ENCODE measurements at regions not wholly inside any gene's neighbourhood (a gene's known extent, or its start where the extent isn't known, plus 50 kb on each side); places are given as distances from the start of the nearest gene placed in this dataset.

DNA sequence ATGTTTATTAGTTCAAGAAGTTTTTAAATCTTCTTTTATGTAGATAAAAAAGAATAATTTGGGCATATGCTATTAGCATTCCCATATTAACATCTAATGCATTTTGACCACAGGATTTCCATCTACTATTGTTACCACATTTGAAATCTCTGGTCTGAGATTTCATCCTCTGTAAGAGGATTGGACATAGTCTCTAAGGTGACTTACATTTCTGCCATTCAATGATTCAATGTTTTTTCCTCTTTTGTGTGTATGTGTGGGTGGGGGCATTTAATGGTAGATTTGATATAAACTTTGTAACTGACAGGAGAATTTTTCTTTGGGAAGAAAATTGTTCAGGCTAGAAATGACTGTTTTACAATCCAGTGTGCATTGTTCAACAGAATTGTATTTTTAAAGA is 307.3 kb upstream of the RBMS3 start:
- Histone ChIP-seq H3K4me3 (ENCODE audit: insufficient read depth, low read depth, low read length) (no peak overlapping the region), H3K27me3 (ENCODE audit: control insufficient read depth, insufficient read depth, low read length) (no peaks in the 10 kb centered on the region), H3K36me3 (replicated peaks; ENCODE audit: control insufficient read depth, insufficient read depth, low read length) (no peaks in the 10 kb centered on the region)
- no peak for DNase-seq

DNA sequence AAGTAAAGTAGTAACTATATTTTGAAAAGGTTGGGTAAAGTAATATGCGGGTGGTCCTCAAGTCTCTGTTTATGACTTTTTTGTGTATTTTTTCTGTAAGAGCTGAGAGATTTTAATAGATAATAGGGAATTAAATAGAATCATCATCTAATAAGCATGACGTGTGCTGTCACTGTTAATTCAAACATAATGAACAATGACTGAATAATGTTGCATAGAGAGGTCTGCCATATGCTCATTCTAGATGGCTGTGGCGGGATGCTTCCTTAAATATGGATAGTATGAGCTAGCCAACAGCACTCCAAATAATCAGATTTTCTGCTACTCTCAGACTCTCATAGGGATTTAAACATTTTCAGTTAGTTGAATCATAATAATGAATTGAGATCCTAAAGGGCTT is 302.8 kb upstream of the RBMS3 start:
- no peak for DNase-seq
- Histone ChIP-seq H3K27me3 (ENCODE audit: control insufficient read depth, insufficient read depth, low read length) (no peaks in the 10 kb centered on the region), H3K36me3 (replicated peaks; ENCODE audit: control insufficient read depth, insufficient read depth, low read length) (no peaks in the 10 kb centered on the region), H3K4me3 (ENCODE audit: insufficient read depth, low read depth, low read length) (no peak overlapping the region)

DNA sequence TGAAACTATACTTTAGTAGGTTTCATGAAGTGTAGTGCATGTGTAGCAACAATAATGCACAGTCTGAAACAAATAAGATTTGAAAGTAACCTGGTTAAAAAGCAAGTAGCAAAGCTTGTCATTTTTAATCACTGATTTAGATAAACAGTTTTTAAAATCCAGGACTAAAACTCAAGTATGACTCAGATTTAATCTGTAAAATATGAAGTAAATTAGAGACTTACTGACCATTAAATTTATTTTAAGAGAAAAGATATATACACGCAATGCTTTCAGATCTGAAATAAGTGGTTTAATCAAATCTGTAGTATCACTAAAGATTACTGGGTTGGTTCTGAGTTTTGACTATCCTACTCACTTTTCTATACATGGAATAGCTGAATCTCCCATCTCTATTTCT is 300.7 kb upstream of the RBMS3 start:
- H3K27me3 ChIP-seq (ENCODE audit: control insufficient read depth, insufficient read depth, low read length) = no peaks in the 10 kb centered on the region
- no peak overlapping the region for H3K4me3 ChIP-seq (ENCODE audit: insufficient read depth, low read depth, low read length)
- DNase-seq = no peak
- H3K36me3 ChIP-seq (replicated peaks; ENCODE audit: control insufficient read depth, insufficient read depth, low read length) = no peaks in the 10 kb centered on the region

DNA sequence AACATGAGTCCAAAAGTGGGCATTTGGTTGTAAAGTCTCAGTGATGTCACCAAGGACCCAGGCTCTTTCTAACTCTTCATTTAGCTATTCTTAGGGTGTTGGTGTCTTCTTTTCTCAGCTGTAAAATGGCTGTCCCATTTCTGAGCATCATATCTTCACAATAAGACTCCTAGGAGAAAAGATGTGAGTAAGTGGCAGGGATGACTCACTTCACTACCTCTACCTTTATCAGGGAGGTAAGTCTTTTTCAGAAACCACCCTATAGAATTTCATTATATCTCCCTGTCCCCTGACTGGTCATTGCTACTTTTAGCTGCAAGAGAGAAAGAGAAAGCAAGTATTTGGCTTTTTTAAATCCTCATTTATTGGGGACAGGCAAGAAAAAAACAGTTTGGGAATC is 300.2 kb upstream of the RBMS3 start:
- H3K4me3 ChIP-seq (ENCODE audit: insufficient read depth, low read depth, low read length) = no peak overlapping the region
- H3K27me3 ChIP-seq (ENCODE audit: control insufficient read depth, insufficient read depth, low read length) = no peaks in the 10 kb centered on the region
- DNase-seq = no peak
- no peaks in the 10 kb centered on the region for H3K36me3 ChIP-seq (replicated peaks; ENCODE audit: control insufficient read depth, insufficient read depth, low read length)

DNA sequence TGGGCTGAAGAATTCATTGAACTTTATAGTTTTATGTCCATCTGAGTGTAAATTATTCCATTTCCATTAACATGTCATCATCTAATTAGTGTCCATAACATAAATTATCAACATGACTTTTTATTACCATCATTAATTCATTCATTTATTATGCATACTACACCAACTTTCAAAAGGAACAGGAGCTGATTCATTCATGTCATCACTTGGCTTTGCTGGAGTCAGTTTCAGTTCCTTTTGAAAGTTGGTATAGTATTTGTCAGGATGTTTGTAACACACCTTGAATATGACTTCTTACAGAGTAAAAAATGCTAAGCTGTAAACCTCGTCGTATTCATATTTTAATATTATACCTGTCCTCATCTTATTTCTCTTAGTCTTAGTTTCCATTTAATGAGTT is 298.0 kb upstream of the RBMS3 start:
- DNase-seq = no peak
- Histone ChIP-seq H3K27me3 (ENCODE audit: control insufficient read depth, insufficient read depth, low read length) (no peaks in the 10 kb centered on the region), H3K4me3 (ENCODE audit: insufficient read depth, low read depth, low read length) (no peak overlapping the region), H3K36me3 (replicated peaks; ENCODE audit: control insufficient read depth, insufficient read depth, low read length) (no peaks in the 10 kb centered on the region)

DNA sequence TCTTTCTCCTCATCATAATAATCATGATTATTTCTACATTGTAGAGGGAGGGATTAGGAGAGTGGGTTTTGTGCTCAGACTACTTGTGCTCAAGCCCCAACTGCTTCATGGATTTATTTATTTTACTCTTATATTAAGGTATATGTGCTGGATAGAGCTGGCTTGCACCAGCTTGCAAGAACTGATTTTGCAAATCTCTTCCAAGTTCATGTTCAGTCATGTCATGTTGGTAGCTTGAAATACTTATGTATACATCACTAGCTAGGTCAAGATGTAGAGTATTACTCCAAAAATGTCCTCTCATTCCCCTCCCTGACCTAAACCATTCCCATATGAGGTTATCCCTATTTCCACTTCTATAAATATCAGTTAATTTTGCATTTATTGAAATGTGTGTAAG is 293.9 kb upstream of the RBMS3 start:
- DNase-seq = no peak
- Histone ChIP-seq H3K4me3 (ENCODE audit: insufficient read depth, low read depth, low read length) (no peak overlapping the region), H3K27me3 (ENCODE audit: control insufficient read depth, insufficient read depth, low read length) (no peaks in the 10 kb centered on the region), H3K36me3 (replicated peaks; ENCODE audit: control insufficient read depth, insufficient read depth, low read length) (no peaks in the 10 kb centered on the region)

DNA sequence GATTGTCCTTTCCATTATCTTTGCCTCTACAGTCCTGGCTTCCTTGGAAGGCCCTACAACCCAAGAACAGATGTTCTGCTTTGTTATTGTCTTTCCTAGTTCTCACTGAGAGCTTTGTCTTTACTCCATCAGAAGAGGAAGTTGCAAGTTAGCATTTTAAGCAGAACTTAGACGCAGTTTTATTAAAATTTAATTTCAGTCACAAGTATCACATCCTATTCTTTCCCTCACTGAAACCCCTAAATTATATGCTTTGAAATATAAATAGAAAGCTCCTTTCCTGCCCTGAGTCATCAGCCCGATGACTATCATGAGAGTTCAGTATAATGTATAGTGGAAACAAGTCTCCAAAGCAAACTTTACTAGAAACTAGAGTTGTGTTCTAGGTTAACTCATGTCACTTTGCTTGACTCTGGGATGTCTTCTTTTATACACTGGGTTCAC is 291.2 kb upstream of the RBMS3 start:
- no peaks in the 10 kb centered on the region for H3K36me3 ChIP-seq (replicated peaks; ENCODE audit: control insufficient read depth, insufficient read depth, low read length)
- no peak for DNase-seq
- no peaks in the 10 kb centered on the region for H3K27me3 ChIP-seq (ENCODE audit: control insufficient read depth, insufficient read depth, low read length)
- H3K4me3 ChIP-seq (ENCODE audit: insufficient read depth, low read depth, low read length) = no peak overlapping the region

DNA sequence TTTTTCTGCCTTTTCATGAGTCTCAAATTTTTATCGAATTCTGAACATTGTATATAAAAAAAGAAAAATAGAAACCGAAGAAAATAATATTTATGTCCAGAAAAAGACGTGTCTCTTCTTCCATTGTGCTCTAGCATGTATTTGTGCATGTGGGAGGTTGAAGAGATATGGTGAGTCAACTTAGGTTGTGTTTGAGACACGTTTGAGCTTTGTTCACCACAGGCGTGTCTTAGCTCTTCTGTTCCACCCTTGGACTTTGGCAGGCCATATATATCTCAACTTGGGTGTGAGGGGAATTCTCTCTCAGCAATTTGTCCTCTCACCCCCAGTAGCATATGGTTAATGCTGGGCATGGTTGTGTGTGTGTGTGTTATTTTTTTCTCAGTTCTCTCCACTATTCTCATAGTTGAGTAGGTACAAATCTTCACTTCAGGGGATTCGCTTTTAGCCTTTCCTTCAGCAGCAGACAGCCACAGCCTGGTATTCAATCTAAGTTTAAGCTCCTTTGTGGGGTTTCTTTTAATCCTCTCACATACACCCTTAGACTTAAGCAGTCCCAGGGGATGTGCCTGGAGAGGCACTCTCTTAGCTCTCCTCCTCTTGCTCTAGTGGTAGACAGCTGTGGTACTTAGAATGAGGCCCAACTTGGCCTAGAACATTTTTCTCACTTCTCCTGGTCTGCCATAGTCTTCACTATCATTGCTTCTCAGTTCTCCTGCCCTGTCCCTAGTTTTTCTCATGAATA is 286.5 kb upstream of the RBMS3 start:
- DNase-seq = no peak
- no peak overlapping the region for H3K4me3 ChIP-seq (ENCODE audit: insufficient read depth, low read depth, low read length)
- no peaks in the 10 kb centered on the region for H3K36me3 ChIP-seq (replicated peaks; ENCODE audit: control insufficient read depth, insufficient read depth, low read length)
- no peaks in the 10 kb centered on the region for H3K27me3 ChIP-seq (ENCODE audit: control insufficient read depth, insufficient read depth, low read length)

DNA sequence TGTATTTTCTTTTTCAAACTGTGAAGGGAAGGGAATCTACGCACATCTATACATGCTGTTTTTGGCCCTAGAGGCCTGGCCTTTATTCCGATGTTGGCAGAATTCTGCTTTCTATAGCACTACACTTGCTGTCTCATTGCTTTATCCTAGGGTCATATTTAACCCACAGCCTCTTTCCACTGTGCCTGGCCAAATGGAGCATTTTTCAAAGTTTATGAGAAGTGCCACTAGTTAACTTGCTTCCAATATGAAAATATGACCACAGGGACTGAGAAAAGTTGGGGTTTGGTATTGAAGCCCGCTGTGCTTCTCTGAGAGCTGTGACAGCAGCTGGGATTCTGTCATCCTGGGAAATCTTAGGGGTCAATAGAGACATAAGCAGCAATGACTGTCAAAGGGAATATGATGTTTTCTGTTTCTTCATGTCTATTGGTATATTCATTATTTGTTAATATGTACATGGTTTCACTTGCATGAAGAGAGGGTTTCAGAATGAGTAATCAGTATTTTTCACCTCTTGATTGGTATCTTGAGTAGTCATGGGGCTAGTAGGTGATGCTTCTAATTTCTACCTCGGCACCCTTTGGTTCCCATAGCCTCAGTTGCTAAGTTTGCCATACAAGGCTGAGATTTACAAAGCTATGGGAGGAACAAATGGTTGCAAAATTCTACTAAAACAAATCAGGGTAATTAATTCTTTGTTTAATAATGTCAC is 275.8 kb upstream of the RBMS3 start:
- Histone ChIP-seq H3K36me3 (replicated peaks; ENCODE audit: control insufficient read depth, insufficient read depth, low read length) (no peaks in the 10 kb centered on the region), H3K27me3 (ENCODE audit: control insufficient read depth, insufficient read depth, low read length) (no peaks in the 10 kb centered on the region), H3K4me3 (ENCODE audit: insufficient read depth, low read depth, low read length) (no peak overlapping the region)
- DNase-seq = no peak

DNA sequence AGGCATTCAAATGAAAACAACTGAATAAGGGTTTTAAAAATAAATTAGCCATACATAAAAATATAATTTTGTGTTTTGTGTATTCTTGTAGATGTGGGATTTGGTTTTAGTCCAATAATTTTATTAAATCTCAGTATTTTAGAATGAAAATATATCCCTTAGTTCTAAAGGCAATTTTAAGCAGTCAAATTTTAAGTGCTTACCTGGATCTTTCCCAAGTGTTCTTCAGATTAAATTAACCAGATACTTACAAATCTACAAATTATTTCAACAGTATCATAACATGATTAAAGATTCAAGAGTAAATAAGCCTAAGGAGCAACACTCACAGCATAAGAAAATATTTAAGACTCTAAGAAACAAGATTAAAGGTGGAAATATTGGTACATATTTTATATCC is 275.0 kb upstream of the RBMS3 start:
- H3K36me3 ChIP-seq (replicated peaks; ENCODE audit: control insufficient read depth, insufficient read depth, low read length) = no peaks in the 10 kb centered on the region
- H3K27me3 ChIP-seq (ENCODE audit: control insufficient read depth, insufficient read depth, low read length) = no peaks in the 10 kb centered on the region
- no peak for DNase-seq
- H3K4me3 ChIP-seq (ENCODE audit: insufficient read depth, low read depth, low read length) = no peak overlapping the region

DNA sequence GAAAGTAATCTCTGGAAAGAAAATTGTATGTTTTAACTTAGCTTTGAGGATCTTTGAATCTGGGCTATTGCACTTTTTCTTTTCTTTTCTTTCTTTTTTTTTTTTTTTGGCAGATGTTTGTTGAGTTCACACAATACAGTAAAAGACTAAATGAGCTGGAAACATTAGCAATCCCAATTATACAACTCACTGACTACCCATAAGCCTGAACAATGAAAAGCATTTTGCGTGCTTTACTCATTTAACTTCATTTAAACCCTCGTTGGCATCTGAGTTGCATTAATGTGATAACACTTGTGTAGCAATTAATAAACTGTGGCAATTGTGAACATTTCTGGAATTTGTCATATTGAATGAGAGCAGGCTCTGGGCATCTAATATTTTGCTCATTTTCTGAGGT is 269.4 kb upstream of the RBMS3 start:
- no peak overlapping the region for H3K4me3 ChIP-seq (ENCODE audit: insufficient read depth, low read depth, low read length)
- H3K36me3 ChIP-seq (replicated peaks; ENCODE audit: control insufficient read depth, insufficient read depth, low read length) = no peaks in the 10 kb centered on the region
- no peaks in the 10 kb centered on the region for H3K27me3 ChIP-seq (ENCODE audit: control insufficient read depth, insufficient read depth, low read length)
- DNase-seq = no peak

DNA sequence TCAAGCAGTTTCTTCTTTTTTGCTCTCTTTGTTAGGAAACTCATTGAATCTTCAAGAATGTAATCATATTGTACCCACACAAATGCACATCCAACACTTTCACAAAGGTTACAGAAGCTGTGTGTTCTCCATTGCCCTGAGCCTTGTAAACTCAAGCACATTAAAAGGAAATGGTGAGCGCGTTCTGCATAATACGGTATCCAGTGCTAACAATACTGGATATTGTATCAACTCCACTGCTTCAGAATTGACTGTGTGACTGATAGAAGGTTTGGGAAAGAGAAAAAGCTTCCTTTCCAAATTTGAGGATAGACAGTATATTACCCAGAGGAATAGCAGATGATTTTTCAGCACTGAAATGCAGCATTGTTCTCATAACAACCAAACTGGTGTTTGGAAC is 268.9 kb upstream of the RBMS3 start:
- Histone ChIP-seq H3K4me3 (ENCODE audit: insufficient read depth, low read depth, low read length) (no peak overlapping the region), H3K27me3 (ENCODE audit: control insufficient read depth, insufficient read depth, low read length) (no peaks in the 10 kb centered on the region), H3K36me3 (replicated peaks; ENCODE audit: control insufficient read depth, insufficient read depth, low read length) (no peaks in the 10 kb centered on the region)
- DNase-seq = no peak

DNA sequence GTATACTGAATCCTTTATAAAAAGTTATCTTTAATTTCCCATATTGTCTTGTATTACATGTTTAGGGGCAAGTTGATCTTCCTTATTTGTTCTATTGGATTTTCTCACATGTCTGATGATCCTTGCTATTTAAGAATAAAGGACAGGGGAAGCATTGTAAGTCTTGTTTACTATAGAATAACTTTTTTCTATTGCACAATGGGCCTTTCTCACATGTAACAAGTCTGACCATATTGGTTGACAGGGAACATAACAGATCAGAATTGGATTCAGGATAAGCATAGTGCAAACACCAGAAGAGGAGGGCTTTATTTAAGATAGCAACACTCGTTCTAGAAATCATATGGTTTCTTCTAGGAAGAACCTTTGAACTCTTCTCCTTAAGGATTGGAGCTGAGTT is 257.9 kb upstream of the RBMS3 start:
- no peaks in the 10 kb centered on the region for H3K36me3 ChIP-seq (replicated peaks; ENCODE audit: control insufficient read depth, insufficient read depth, low read length)
- no peaks in the 10 kb centered on the region for H3K27me3 ChIP-seq (ENCODE audit: control insufficient read depth, insufficient read depth, low read length)
- DNase-seq = no peak
- H3K4me3 ChIP-seq (ENCODE audit: insufficient read depth, low read depth, low read length) = no peak overlapping the region

DNA sequence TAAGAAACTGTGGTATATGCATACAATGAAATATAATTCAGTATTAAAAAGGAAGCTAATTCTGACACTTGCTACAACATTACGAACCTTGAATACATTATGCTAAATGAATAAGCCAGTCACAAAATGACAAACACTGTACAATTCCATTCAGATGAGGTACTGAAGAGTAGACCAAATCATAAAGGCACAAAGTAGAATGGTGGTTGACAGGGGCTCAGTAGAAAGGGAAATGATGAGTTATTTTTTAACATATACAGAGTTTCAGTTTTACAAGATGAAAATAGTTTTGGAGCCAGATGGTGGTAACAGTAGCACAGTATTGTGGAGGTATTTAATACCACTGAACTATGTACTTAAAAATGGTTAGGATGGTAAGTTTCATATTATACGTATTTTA is 254.6 kb upstream of the RBMS3 start:
- Histone ChIP-seq H3K27me3 (ENCODE audit: control insufficient read depth, insufficient read depth, low read length) (no peaks in the 10 kb centered on the region), H3K4me3 (ENCODE audit: insufficient read depth, low read depth, low read length) (no peak overlapping the region), H3K36me3 (replicated peaks; ENCODE audit: control insufficient read depth, insufficient read depth, low read length) (no peaks in the 10 kb centered on the region)
- no peak for DNase-seq

DNA sequence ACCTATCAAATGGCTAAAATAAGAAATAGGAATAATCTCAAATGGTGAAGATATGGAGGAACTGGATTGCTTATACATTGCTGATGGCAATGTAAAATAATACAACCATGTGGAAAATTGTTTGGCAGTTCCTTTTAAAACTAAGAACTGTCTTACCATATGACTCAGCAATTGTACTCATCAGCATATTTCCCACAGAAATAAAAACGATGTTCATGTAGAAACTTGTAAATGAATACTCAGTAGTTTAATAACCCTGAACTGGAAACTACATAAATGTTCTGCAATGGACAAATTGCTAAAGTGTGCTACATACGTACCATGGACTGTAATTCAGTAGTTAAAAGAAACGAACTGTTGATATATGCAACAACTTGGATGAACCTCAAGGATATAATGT is 253.9 kb upstream of the RBMS3 start:
- Histone ChIP-seq H3K36me3 (replicated peaks; ENCODE audit: control insufficient read depth, insufficient read depth, low read length) (no peaks in the 10 kb centered on the region), H3K27me3 (ENCODE audit: control insufficient read depth, insufficient read depth, low read length) (no peaks in the 10 kb centered on the region), H3K4me3 (ENCODE audit: insufficient read depth, low read depth, low read length) (no peak overlapping the region)
- DNase-seq = no peak

Measured in H7 (cell line).